Colonic mucosa (tissue), 4 donors: ENCODE measurements at regions not wholly inside any gene's neighbourhood (a gene's known extent, or its start where the extent isn't known, plus 50 kb on each side); places are given as distances from the start of the nearest gene placed in this dataset.

Experiments used
- DNase-seq: peaks from one replicate; pipeline ENCODE4 v3.0.0-alpha.2; 2020
- H3K27ac ChIP-seq: fragments of 200-600 bp; one replicate; pipeline ENCODE4 v1.8.0; 2021
- H3K27me3 ChIP-seq: fragments of 200-600 bp; one replicate; pipeline ENCODE4 v1.8.0; 2021
- H3K36me3 ChIP-seq: fragments of 200-600 bp; one replicate; pipeline ENCODE4 v1.8.0; 2021
- H3K4me1 ChIP-seq: fragments of 200-600 bp; one replicate; pipeline ENCODE4 v1.8.0; 2021; ENCODE audit warnings: mild to moderate bottlenecking
- H3K4me3 ChIP-seq: fragments of 200-600 bp; one replicate; pipeline ENCODE4 v1.8.0; 2021
- H3K9ac ChIP-seq, 2 donors: one replicate each; pipeline ENCODE4 v1.7.0; 2013; ENCODE audit warnings: control low read depth in 2 of 2, low read depth in 2 of 2, low read length in 2 of 2
- H3K9me3 ChIP-seq: fragments of 200-600 bp; one replicate; pipeline ENCODE4 v1.8.0; 2021
- intact Hi-C: fragments of 100-400 bp; cut with DNase I; formaldehyde crosslinking; loops from one replicate; pipeline ENCODE4 v1.14.1; 2022
- TF ChIP-seq, protein P1 (sequence below): fragments of 200-600 bp; IDR thresholded peaks from one replicate; pipeline ENCODE4 v1.8.0; 2022; ENCODE audit warnings: antibody characterized with exemption, mild to moderate bottlenecking
- donor health status: healthy.
- donor health status: DM: no; HTN: no; CAD: no.
- donor health status: DM: no; HTN: no; CAD: no.

GRCh38 chr10:123485341-123485960 lies 180.7 kb upstream of the GPR26 start:
- DNase-seq, result no peak
- intact Hi-C loops, result no loop called here
- Histone ChIP-seq H3K4me3 (no peak overlapping the region), H3K9me3 (no peaks in the 10 kb centered on the region), H3K36me3 (no peaks in the 10 kb centered on the region), H3K27me3 (no peaks in the 10 kb centered on the region), H3K9ac (no peak overlapping the region), H3K4me1 (no peaks in the 10 kb centered on the region), H3K27ac (no peak overlapping the region)
- TF ChIP-seq, protein P1, sequence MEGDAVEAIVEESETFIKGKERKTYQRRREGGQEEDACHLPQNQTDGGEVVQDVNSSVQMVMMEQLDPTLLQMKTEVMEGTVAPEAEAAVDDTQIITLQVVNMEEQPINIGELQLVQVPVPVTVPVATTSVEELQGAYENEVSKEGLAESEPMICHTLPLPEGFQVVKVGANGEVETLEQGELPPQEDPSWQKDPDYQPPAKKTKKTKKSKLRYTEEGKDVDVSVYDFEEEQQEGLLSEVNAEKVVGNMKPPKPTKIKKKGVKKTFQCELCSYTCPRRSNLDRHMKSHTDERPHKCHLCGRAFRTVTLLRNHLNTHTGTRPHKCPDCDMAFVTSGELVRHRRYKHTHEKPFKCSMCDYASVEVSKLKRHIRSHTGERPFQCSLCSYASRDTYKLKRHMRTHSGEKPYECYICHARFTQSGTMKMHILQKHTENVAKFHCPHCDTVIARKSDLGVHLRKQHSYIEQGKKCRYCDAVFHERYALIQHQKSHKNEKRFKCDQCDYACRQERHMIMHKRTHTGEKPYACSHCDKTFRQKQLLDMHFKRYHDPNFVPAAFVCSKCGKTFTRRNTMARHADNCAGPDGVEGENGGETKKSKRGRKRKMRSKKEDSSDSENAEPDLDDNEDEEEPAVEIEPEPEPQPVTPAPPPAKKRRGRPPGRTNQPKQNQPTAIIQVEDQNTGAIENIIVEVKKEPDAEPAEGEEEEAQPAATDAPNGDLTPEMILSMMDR, result no peak

- Histone ChIP-seq H3K9me3 (no peaks in the 10 kb centered on the region), H3K27me3 (no peaks in the 10 kb centered on the region), H3K36me3 (no peaks in the 10 kb centered on the region), H3K4me3 (no peak overlapping the region), H3K4me1 (no peaks in the 10 kb centered on the region), H3K9ac (no peak overlapping the region), H3K27ac (no peak overlapping the region)
- TF ChIP-seq, protein P1, result no peak
- intact Hi-C loops, result no loop called here
- DNase-seq, result no peak
Measured at GRCh38 chr10:123488436-123488835, 177.7 kb upstream of the GPR26 start.

- Histone ChIP-seq H3K27me3 (no peaks in the 10 kb centered on the region), H3K9ac (no peak overlapping the region), H3K4me1 (no peaks in the 10 kb centered on the region), H3K27ac (no peak overlapping the region), H3K9me3 (no peaks in the 10 kb centered on the region), H3K4me3 (no peak overlapping the region), H3K36me3 (no peaks in the 10 kb centered on the region)
- intact Hi-C loops, result no loop called here
- no peak for DNase-seq
- TF ChIP-seq, protein P1, result no peak
Measured at GRCh38 chr10:123491364-123491763, 174.8 kb upstream of the GPR26 start.

DNA sequence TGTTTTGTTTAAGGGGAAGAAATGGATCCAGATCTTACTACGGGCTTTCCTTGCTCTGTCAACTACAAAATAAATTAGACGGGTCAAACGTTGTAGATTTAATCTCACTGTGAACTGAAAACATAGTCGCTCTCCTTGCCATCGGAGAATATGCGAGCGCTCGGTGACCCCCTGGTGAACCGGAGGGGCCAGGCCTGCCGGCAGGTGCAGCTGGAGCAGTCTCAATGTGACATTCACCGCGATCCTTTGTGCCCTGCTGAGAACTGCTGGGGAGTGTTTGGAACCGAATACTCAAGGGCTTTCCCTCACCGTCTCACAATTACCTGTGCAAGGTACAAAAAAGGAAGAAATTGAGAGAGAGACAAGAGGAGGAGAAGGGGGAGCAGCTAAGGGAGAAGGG lies 174.1 kb upstream of the GPR26 start:
- Histone ChIP-seq H3K4me1 (no peaks in the 10 kb centered on the region), H3K4me3 (no peak overlapping the region), H3K9me3 (no peaks in the 10 kb centered on the region), H3K27ac (no peak overlapping the region), H3K36me3 (no peaks in the 10 kb centered on the region), H3K27me3 (no peaks in the 10 kb centered on the region), H3K9ac (no peak overlapping the region)
- DNase-seq, result no peak
- TF ChIP-seq, protein P1, result no peak
- intact Hi-C loops, result no loop called here

- no peaks in the 10 kb centered on the region for H3K27me3 ChIP-seq
- TF ChIP-seq, protein P1, result no peak
- H3K36me3 ChIP-seq, result no peaks in the 10 kb centered on the region
- intact Hi-C loops, result no loop called here
- H3K9ac ChIP-seq, result no peak overlapping the region
- H3K4me1 ChIP-seq, result no peaks in the 10 kb centered on the region
- no peak for DNase-seq
- H3K9me3 ChIP-seq, result no peaks in the 10 kb centered on the region
- no peak overlapping the region for H3K4me3 ChIP-seq
- H3K27ac ChIP-seq, result no peak overlapping the region
Measured at GRCh38 chr10:123494301-123494808, 171.8 kb upstream of the GPR26 start.
